ENCODE measurements at regions not wholly inside any gene's neighbourhood (a gene's known extent, or its start where the extent isn't known, plus 50 kb on each side); places are given as distances from the start of the nearest gene placed in this dataset.
"Not testable (repeated sequence)": the region's sequence is repeated elsewhere in the genome, so short reads cannot be mapped to it uniquely, and the experiment has no call there.

DNA sequence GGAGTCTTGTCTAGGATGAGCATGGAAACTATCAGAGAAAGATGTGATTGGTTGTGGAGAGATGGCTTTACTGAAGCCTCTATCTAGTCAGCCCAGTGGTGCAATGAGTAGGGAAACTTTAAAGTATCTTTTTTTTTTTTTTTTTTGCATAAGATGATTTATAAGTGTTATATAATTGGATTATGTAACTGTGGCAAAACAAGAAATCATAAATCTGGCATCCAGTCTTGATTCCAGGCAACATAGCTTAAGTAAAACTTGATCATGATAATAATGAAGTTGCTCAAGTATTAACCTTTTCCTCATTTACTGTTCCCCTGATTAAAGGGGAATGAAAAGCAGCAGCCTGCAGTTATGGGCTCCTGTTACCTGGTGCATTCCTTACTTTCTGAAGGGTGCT lies 538.0 kb upstream of the ATP2B1 start:
- no peak for DNase-seq

DNA sequence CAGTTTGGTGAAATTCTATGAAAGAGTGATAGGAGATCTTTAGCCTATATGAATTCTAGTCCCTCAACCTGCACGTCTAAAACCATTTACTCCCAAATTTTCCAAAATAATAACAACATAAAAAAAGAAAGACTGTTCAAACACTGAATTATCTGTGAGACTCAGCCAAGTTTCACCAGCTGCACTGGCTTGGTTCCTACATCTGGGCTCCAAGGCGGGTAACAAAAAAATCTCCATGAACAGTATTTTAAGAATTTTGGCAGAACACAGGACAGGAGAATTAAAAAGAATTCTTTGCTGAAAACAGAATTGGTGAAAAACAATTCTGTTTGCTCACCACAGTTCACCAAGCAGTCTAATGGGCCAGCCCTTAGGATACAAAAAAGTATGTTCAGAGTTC lies 536.8 kb upstream of the ATP2B1 start:
- DNase-seq: no peak

DNA sequence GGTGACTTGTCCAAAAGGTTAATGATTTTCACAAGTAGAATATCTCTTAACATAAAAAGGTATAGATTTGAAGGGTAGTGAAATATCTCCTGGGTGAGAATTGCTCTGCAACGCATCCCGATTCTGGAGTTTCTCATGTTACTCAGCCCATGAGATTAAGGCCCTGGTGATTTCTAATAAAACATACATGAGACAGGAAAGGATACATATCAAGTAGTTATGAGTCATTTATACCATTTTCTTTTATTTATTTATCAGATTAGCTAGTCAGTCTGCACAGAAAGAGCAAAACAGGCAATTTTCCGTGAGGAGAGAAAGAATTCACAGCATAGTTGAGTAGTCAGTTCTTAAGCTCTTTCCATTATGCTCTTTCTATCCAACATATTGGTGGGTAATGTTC lies 535.6 kb upstream of the ATP2B1 start:
- no peak for DNase-seq

DNA sequence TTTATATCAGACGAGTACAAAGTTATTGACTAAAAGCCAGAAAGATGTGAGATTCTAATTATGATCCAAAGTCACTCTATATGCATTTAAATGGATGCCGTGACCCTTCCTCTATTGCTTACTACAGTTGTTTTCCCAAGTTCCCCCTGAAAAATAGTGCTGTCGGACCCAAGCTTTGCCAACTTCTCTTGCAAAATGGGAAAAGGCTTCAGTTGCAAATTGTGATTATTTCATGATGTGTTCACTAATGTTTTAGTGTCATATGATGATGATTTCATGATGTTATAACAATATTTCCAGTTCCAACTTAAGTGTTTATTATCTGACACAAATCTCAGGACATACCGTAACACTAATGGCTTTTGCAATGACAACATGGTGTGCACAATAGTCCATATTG lies 534.6 kb upstream of the ATP2B1 start:
- no peak for DNase-seq

DNA sequence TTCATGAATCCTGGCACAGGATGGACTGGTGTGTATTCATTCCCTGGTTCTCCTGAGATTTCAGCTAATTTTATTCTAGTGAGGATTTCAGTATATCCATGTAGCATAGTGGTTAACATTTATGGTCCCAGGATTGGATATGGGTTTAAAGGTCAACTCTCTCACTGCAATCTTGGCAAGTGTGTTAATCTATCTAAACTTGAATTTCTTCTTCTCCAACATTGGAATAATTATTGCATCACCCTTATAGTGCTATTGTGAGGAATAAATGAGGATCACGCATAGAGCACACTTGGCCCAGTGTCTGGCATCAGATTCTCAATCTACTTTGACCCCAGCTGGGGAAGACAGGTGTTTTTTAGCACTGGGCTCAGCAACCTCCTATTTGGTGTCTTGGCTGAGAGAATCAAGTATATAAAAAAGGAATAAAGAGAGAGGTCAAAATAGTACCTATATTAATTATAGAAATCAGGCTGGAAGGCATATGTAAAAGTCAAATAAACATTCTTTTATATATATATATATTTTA lies 531.2 kb upstream of the ATP2B1 start:
- DNase-seq: no peak

DNA sequence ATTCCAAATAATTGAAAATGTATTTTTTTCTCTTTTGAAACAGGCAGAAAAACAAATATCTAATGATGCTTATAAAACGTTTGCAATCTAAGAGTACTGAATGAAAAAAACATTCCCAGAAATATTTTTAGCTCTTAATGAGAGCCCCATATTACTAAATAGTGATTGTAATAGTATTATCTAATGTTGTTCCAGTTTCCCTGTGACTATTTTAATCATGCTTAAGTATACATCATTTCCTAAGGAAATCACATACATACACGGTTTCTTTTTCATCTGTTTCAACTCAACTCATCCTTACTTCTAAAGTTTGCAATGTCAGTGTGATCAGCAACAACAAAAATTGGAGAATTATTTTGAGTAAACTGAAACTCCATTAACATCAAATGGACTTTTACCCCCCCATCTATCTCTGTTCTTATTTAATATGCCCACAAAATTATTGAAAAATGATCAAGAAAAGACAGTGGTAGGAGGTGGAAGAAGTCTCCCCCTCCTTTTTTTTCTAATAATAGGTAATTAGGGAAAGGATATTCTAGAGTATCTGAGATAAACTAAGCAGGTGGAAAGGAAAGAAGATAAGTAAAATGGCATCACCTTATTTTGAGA lies 530.1 kb upstream of the ATP2B1 start:
- DNase-seq: no peak

DNA sequence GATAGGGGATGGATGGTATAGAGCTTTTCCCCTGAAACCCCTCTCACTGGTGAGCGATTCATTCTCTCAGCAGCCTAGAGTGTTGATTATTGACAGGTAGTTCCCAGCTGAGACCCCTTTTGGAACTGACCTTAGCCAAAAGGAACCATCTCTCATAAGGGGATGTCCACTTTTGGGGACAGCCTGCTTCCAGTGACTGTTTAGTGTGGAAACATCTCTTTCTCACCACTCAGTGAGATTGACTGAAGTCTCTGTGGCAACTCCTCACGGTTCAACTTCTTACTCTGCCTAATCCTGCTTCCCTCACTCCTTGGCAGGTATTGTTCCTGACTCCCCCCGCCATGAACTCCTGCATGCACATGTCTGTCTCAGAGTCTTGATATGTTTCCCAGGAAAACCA lies 529.2 kb upstream of the ATP2B1 start:
- no peak for DNase-seq

DNA sequence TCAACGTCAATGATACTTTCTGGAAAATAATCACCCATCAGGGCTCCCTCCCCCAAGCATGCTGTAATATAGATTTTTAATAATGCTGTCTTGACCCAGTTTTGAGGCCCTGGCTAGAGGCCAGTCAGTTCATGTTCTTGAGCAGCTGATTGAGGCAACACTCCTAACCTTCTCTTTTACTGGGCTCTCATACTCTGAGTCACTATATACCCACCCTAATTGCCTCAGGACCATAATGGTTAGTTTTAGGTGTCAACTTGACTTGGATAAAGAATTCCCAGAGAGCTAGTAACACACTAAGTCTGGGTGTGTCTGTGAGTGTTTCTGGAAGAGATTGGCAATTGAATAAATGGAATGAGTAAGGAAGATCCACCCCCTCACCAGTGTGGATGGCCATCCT lies 527.0 kb upstream of the ATP2B1 start:
- DNase-seq: no peak

DNA sequence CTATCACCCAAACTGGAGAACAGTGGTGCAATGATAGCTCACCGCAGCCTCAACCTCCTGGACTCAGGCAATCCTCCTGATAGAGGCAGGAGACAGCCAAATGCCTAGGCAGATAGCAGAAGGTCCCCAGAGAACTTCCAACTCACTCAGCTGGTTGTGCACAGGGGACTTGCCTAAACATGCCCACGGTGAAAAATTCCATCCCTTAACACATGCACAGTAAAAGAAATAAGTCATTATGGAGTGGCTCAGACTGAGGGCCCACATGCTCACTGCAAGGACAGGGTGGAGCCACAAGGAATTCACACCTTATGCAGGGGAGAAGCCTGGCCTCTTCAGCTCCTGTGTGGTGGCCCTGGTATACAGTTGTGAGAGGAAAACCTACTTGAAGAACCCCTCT lies 525.8 kb upstream of the ATP2B1 start:
- DNase-seq: no peak

DNA sequence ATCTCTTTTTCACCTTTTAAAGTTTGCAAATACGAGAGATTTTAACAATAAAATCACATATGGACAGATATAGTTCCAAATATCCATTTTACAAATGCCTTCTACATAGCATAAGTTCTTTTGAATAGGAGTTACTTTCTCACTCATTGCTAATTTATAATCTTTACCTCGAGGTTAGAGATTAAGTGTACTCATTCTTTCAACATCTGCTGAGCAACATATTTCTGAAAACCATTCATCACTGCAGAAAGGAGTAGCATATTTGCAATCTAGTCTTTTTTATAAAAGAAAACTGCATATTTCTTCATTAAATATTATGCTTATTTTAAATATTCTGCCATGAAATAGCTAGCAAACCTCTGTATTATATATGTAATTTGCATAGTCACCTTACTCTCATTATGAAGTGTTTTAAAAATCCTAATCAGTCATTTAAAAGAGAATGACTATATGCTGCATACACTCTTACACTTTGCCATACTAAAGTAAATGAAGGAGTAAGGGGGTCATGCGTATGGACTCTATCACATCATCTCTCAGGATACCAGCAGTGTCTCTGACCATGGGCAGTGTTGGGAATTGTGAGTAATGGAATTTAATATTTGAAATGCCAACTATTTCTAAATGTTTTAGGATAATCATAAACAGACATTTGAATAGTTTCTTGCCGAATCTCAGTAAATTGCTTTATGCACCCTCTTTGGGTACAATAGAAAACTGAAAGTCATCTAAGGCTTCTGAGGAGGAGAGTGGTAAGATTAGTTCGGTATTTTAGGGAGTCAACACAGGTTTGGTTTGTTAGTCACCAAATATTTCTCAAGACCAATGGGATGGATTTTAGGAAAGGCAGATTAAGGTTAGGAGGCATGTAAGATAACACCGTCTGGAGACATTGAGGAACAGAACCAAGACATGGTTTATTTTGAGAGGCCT lies 524.8 kb upstream of the ATP2B1 start:
- DNase-seq: no peak

DNA sequence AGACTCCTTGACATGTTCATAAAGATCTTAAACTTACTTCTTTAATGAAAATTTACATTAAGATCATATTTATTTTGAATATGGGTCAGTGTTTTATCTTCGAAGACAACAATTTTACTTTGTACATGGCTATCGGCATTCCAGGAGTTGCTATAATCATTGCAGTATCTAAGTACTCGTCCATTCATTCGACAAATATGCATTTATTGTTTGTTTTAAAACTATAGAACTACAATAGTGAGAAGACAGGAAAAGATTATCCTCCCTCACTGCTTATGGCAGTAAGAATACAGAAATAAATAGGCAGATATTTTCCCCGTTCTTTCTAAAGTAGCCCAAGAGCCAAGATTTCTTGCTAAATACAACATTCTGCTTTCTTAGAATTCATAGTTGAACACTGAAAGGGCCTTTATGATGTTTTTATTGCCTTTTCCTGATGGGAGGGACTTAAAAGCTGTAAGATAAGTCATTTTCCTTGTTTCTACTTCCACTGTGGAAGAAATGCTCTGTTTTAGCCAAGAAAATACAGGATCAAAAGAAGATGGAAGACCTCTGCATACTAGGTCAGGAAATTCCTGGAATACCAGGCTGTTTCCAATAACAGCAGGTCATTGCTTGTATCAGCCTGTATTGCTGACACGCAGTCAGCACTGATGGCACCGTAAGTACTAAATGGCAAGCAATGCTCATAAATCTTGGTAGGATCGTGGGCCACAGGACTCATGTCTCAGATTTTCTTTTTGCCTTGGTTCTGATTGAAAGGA lies 521.0 kb upstream of the ATP2B1 start:
- DNase-seq: no peak

DNA sequence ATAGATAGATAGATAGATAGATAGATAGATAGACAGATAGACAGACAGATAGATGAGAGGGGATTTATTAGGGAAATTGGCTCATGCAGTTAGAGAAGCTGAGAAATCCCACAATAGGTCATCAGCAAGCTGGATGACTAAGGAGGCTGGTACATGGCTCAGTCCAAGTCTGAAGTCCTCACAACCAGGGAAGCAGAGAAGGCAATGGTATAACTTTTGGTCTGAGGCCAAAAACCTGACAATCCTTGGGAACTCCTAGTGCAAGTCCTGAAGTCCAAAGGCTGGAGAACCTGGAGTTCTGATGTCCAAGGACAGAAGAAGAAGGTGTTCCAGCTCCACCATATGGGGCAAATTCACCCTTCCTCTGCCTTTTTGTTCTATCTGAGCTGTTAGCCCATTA lies 517.6 kb upstream of the ATP2B1 start:
- no peak for DNase-seq

DNA sequence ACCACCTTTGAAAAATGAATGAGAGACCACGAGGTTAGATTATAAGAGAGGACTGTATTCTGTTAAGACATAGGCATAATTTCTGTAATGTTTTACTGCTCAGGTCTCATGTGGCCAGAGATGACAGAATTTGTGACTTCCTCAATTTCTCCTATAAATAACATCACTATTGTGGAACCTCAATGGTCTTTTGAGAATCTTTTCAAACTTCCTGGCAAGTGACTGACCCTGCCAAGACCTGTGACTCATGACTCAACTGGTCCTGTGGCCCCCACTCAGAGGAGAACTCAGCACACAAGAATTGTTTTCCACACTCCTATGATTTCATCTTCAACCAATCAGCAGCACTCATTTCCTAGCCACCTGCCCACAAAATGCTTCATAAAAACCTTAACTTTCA lies 508.2 kb upstream of the ATP2B1 start:
- DNase-seq: no peak

DNA sequence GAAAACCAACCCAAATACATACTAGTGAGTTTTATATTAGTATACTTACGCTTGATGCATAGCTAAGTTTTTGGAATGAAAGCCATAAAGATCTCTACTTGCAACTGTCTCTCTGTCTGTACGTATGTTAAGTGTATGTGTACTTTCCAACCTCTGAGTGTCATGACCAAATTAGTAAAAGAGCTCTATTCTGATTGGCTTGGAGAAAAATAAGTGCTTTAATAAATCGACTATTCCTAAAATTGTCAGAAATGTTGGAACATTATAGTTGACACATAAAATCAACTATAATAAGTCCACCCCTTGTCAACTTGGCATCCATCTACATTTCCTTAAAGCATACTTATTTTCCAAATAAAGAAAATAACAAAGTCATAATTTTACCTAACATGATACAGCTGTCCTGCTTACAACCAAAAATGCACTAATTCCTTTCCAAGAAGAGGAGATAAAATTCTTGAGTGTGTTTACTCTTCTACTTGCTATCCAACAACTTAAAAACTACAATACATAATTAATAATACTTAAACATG lies 507.4 kb upstream of the ATP2B1 start:
- no peak for DNase-seq

DNA sequence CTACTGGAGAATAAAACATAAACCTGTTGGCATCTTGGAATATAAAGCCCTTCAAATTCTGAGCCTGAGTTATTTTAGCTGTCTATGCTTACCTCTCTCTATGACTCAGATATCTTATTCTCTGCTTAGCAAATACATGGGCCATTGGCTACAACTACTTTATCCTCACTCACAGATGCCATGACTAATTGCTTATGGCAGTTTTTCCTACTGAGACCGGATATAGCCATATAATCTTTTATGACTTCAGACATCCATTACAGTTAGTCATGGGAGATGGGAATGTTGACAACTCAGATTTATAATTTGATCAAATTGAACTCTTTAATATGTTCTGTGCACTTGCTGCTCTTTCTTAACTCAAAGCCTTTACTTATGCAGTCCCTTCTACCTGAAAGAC lies 502.4 kb upstream of the ATP2B1 start:
- DNase-seq: no peak

DNA sequence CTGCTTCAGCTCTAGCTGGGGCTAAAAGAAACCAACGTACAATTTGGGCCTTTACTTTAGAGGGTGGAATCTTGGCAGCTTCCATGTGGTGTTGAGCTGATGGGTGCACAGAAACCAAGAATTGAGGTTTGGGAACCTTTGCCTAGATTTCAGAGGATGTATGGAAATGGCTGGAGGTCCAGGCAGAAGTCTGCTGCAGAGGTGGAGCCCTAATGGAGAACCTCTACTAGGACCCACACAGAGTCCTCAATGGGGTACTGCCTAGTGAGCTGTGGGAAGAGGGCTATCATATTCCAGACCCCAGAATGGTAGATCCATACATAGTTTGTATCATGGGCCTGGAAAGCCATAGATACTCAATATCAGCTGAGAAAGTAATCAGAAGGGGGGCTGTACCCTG lies 500.4 kb upstream of the ATP2B1 start:
- DNase-seq: no peak

DNA sequence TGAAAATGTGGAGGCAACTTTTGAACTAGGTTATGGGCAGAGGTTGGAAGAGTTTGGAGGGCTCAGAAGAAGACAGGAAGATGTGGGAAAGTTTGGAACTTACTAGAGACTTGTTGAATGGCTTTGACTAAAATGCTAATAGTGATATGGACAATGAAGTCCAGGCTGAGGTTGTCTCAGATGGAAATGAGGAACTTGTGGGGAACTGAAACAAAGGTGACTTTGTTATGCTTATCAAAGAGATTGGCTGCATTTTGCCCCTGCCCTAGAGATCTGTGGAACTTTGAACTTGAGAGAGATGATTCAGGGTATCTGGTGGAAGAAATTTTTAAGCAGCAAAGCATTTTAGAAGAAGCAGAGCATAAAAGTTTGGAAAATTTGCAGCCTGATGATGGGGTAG lies 499.7 kb upstream of the ATP2B1 start:
- not testable (repeated sequence) for DNase-seq

DNA sequence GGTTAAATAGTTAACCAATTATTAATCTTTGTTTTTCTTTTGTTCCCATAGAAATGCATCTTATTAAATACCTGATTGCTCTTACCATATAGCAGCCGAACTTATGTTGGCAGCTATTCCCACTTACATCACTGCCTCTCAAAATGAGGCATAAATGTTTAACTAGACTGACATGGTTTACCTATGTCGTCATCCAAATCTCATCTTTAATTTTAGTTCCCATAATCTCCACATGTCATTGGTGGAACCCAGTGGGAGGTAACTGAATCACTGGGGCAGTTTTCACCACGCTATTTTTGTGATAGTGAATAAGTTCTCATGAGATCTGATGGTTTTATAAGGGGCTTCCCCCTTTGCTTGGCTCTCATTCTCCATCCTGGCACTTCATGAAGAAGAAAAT lies 499.2 kb upstream of the ATP2B1 start:
- DNase-seq: no peak

DNA sequence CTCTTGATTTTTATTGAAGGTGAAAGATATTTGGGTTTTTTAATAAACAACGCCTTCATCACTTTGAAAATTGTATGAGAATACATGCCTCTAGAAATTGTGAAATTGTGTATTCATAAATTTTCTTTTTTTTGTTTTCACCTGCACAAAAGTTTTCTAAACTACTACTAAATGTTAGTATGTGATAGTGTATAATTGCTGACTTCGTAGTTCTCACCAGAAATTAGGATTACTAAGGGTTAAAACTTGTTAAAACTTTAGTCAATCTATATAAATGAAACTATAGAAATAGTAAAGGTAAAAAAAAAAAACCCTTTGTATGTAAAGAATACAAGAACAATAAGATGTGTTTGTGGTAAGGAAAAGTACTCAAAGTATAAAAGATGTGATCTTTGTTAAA lies 496.5 kb upstream of the ATP2B1 start:
- no peak for DNase-seq

DNA sequence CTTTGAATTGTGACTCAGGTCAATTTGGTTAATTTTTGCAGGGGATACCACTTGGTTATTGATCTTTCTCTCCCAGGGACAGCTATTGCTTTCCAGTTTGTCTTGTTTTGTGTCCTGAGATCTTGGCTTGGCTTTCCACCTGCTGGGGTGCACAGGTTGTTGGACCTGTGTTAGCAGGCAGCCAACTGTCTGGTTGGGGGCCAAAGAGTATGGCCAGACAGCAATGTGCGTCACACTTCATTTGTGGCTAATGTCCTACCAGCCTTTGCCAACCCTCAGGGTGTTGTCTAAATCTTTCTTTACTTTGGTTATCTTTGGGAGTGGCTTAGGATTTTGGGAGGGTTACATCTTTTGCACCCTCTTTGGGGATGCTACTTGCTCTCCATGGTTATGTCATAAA lies 494.9 kb upstream of the ATP2B1 start:
- no peak for DNase-seq

DNA sequence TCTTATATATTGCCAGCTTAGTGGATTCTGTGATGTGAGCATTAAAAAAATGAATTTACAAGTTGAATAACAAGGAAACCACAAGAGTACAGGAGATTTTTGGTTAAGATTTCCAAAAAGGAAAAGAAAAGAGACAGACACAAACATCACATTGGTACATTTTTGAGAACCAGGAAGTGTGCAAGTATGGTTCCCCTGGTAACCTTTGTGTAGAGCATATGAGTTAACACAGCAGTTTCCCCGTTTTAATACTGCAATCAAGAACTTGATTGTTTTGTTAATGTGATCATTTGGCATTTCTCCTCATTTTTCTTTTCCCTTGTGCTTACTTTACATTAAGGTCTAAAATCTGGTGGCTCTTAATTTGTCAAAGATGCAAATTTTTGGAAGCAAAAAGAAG lies 490.4 kb upstream of the ATP2B1 start:
- DNase-seq: no peak

DNA sequence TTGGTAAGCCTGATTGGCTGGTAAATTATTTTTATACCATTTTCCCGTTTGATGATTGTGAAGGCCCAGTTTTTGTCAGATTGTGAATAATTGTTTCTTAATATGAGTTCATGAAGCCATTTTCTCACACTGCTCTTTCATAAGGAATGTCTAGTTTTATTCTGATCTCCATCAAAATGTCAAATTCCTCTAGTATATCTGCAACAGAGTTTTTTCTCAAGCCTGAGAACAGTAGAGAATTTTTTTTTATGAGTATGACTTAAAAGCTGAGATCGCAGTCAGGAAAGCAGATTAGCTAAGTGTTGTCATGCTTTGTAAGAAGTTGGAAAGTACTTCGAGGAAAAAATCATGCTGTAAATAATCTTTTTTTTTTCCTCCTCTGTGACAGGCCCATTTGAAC lies 484.9 kb upstream of the ATP2B1 start:
- no peak for DNase-seq

DNA sequence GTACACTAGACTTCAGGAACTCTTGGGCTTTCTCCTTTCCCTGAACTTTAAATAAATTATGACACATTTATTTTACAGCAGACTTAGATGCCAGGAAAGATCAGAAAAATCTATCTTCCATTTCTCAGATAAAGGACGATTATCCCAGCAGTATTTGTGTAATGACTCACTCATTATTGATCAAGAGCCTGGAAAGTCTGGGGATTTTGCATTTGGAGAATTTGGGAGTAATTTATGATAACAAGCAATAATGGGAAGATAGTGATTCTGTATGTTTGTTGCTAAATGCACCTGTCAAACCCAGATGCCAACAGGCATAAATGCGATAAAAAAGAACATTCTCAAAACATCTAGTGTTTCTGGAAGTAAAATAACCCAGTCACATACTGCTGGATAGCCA lies 480.2 kb upstream of the ATP2B1 start:
- no peak for DNase-seq

DNA sequence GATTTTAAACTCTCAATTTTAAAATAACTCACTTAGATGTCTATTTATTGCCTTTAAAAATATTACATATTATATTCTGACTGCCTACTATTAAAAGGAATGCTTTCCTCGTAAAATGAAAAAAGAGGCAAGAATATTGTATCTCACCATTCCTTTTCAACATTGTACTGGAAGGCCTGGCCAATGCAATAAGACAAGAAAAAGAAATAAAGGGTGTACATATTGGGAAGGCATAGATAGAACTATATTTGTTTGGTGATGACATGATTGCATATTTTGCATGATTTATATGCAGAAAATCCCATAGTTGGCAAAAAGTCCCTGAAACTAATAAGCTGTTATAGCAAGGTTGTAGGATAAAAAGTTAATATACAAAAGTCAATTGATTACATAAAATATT lies 474.6 kb upstream of the ATP2B1 start:
- DNase-seq: no peak
